NB4 (cell line): ENCODE measurements at regions not wholly inside any gene's neighbourhood (a gene's known extent, or its start where the extent isn't known, plus 50 kb on each side); places are given as distances from the start of the nearest gene placed in this dataset.

Experiments
- MYC ChIP-seq: IDR thresholded peaks from 2 replicates; pipeline ENCODE4 v1.6.1; 2011; ENCODE audit warnings: low read depth, low read length
- POLR2A ChIP-seq: IDR thresholded peaks from 2 replicates; pipeline ENCODE4 v1.6.1; 2011; ENCODE audit warnings: mild to moderate bottlenecking; ENCODE audit not compliant: insufficient read length; ENCODE audit errors: extremely low read depth
- TF ChIP-seq, protein P1 (sequence below): IDR thresholded peaks from one replicate; pipeline ENCODE4 v1.5.1; 2012; ENCODE audit warnings: low read depth, low read length

- TF ChIP-seq, protein P1, sequence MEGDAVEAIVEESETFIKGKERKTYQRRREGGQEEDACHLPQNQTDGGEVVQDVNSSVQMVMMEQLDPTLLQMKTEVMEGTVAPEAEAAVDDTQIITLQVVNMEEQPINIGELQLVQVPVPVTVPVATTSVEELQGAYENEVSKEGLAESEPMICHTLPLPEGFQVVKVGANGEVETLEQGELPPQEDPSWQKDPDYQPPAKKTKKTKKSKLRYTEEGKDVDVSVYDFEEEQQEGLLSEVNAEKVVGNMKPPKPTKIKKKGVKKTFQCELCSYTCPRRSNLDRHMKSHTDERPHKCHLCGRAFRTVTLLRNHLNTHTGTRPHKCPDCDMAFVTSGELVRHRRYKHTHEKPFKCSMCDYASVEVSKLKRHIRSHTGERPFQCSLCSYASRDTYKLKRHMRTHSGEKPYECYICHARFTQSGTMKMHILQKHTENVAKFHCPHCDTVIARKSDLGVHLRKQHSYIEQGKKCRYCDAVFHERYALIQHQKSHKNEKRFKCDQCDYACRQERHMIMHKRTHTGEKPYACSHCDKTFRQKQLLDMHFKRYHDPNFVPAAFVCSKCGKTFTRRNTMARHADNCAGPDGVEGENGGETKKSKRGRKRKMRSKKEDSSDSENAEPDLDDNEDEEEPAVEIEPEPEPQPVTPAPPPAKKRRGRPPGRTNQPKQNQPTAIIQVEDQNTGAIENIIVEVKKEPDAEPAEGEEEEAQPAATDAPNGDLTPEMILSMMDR = peak; percentile 74
- TF ChIP-seq MYC (no peak), POLR2A (no peak)
Observed at GRCh38 chr10:29119374-29119773, 169.5 kb upstream of the LYZL1 start.
